Erythroblast (primary cell): ENCODE measurements at regions not wholly inside any gene's neighbourhood (a gene's known extent, or its start where the extent isn't known, plus 50 kb on each side); places are given as distances from the start of the nearest gene placed in this dataset.
"Not testable (repeated sequence)": the region's sequence is repeated elsewhere in the genome, so short reads cannot be mapped to it uniquely, and the experiment has no call there.

ENCODE experiments used
- DNase-seq, 2 experiments: peaks; one replicate each; lab custom pipeline; 2025; lab: John Stamatoyannopoulos, UW
- GATA1 ChIP-seq: IDR thresholded peaks from 2 replicates; pipeline ENCODE4 v1.6.1; 2011; ENCODE audit warnings: low read depth, mild to moderate bottlenecking, control low read depth, low read length, moderate library complexity
- POLR2A ChIP-seq: IDR thresholded peaks from 2 replicates; pipeline ENCODE4 v1.6.1; 2011; ENCODE audit warnings: mild to moderate bottlenecking, low read length

GRCh38 chr2:188000189-188000588, 291.5 kb upstream of the GULP1 start:
- TF ChIP-seq POLR2A (no peak), GATA1 (no peak)

GRCh38 chr2:188003800-188004199, 287.9 kb upstream of the GULP1 start:
- TF ChIP-seq POLR2A (no peak), GATA1 (no peak)
- DNase-seq = no peak

More at GRCh38 chr2:188000189-188000588, 291.5 kb upstream of the GULP1 start:
- DNase-seq = no peak

GRCh38 chr2:188013767-188014166, 277.9 kb upstream of the GULP1 start:
- no peak for TF ChIP-seq GATA1
- TF ChIP-seq POLR2A = no peak
- DNase-seq = no peak

DNA sequence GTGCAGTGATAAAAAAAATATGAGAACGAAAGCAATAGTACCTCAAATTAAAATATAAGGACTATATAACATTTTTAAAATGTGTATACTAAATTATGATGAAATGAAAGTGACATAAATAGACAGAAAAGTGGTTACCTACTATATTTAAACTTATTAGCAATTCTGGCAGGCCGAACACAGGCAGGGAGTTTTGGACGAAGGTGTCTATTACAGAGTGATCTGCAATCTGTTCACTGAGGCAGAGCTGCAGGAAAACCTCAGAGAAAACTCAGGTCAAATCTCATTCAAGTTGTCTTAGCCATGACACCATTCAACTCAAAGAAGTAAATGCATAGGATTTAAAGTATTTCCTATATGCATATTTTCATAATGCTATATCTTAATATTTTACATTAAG, 274.8 kb upstream of the GULP1 start:
- no peak for TF ChIP-seq POLR2A
- no peak for TF ChIP-seq GATA1
- no peak for DNase-seq

DNA sequence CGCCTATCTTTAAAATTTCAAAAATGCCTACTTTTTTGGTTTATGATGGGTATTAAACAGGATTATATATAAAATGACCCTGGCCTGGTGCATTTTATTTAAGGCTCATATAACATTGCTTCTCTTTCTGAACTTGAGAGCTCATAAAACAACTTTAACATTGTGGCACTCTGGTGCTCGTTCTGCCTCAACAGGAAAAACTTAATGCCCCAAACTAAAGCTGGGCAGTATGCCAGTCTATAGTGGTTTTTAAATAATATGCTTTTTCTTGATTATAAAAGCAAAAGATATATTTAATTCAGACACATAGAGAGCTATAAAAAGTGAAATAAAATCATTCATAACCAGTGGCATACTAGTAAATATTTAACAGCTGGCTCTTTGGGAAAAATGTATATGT, 269.3 kb upstream of the GULP1 start:
- DNase-seq = no peak
- no peak for TF ChIP-seq POLR2A
- no peak for TF ChIP-seq GATA1

- DNase-seq = no peak
These were observed 268.6 kb upstream of the GULP1 start for GRCh38 chr2:188023035-188023434.

GRCh38 chr2:188024811-188025210, 266.9 kb upstream of the GULP1 start:
- DNase-seq = no peak
- no peak for TF ChIP-seq POLR2A
- no peak for TF ChIP-seq GATA1

More at GRCh38 chr2:188023035-188023434, 268.6 kb upstream of the GULP1 start:
- TF ChIP-seq GATA1 = no peak
- TF ChIP-seq POLR2A = no peak

GRCh38 chr2:188028739-188029138, 262.9 kb upstream of the GULP1 start:
- TF ChIP-seq POLR2A (no peak), GATA1 (no peak)
- no peak for DNase-seq

DNA sequence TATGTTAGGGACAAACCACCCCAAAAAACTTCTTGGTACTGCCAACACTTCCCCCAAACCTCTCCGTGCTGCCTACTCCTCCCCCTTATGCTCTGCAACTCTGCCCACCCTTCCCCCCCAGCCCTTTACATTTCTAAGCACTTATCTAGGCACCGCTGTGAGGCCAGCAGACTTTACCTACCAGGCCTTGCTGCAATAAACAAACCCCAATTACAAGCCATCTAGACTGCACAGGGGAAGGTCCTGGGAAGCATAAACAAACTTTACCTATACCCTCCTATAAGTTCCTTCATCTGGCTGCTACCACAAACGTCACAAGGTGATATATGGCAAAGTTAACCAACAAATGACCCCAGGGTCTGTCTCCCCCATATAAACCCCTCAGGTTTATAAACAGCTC, 259.4 kb upstream of the GULP1 start:
- no peak for DNase-seq

DNA sequence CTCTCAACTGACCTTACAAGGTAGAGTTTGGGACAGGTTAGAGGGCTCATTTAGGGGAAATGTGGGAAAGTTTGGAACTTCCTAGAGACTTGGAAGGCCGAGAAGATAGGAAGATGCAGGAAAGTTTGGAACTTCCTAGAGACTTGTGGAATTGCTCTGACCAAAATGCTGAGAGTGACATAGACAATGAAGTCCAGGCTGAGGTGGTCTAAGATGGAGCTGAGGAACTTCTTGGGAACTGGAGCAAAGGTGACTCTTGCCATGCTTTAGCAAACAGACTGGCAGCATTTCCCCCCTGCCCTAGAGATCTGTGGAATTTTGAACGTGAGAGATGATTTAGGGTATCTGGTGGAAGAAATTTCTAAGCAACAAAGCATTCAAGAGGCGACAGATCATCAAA, 258.9 kb upstream of the GULP1 start:
- DNase-seq = no peak
- TF ChIP-seq GATA1 = no peak
- no peak for TF ChIP-seq POLR2A

More for the DNA sequence above, 259.4 kb upstream of the GULP1 start:
- TF ChIP-seq GATA1 (no peak), POLR2A (no peak)

- not testable (repeated sequence) for DNase-seq
These were observed 258.4 kb upstream of the GULP1 start for GRCh38 chr2:188033240-188033639.

GRCh38 chr2:188034102-188034501, 257.6 kb upstream of the GULP1 start:
- not testable (repeated sequence) for DNase-seq

GRCh38 chr2:188035377-188035776, 256.3 kb upstream of the GULP1 start:
- DNase-seq = not testable (repeated sequence)

DNA sequence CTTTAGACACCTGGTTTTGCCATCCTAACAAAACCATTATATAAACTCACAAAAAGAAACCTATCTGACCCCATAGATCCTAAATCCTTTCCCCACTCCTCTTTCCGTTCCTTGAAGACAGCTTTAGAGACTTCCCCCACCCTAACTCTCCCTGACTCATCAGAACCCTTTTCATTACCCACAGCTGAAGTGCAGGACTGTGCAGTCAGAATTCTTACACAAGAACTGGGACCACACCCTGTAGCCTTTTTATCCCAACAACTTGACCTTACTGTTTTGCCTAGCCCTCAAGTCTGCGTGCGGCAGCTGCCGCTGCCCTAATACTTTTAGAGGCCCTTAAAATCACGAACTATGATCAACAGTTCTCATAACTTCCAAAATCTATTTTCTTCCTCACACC, 254.9 kb upstream of the GULP1 start:
- not testable (repeated sequence) for DNase-seq

DNA sequence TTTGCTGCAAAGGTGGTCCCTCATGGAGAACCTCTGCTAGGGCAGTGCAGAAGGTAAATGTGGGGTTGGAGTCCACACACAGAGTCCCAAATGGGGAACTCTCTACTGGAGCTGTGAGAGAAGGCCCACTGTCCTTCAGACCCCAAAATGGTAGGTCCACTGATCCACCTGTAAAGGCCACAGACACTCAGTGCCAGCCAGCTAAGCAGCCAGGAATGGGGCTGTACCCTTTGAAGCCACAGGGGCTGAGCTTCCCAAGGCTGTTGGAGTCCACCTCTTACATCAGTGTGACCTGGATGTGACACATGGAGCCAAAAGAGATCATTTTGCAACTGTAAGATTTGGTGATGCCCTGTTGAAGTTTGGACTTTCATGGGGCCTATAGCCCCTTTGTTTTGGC, 252.4 kb upstream of the GULP1 start:
- no peak for DNase-seq
- TF ChIP-seq POLR2A (no peak), GATA1 (no peak)

DNA sequence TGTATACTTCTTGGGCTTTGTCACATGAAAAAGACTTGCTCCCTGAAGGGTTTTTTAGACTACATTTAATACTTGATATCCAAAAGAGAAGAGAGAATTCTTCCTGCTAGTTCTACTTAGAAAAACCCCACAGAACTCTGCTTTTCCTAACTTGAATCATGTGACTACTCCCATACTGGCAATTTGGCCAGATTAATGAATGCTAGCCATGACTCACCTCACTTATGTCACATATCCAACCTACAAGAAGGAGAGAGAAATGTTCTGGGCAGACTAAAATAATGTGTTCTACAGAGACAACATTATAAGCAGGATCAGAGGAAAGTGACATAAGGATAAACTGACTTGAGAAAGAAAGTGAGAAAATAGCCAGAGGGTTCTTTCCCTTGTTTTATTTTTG, 249.3 kb upstream of the GULP1 start:
- no peak for DNase-seq
- no peak for TF ChIP-seq GATA1
- TF ChIP-seq POLR2A = no peak
